Thyroid gland (tissue), 4 donors: ENCODE measurements at regions not wholly inside any gene's neighbourhood (a gene's known extent, or its start where the extent isn't known, plus 50 kb on each side); places are given as distances from the start of the nearest gene placed in this dataset.

Source experiments
- CTCF ChIP-seq, 6 experiments: fragments of 200-600 bp in 3 of 6; fragments of 450-650 bp in 3 of 6; sonication (generic) in 3 of 6; IDR thresholded peaks; one replicate each; pipeline ENCODE4 v1.5.1; 2016 to 2019; ENCODE audit warnings: antibody characterized with exemption in 6 of 6, mild to moderate bottlenecking in 2 of 6, inconsistent platforms in 1 of 6, moderate library complexity in 1 of 6
- POLR2A ChIP-seq, 2 donors: fragments of 450-650 bp; IDR thresholded peaks; one replicate each; pipeline ENCODE4 v1.6.1; 2017; ENCODE audit warnings: antibody characterized with exemption in 2 of 2, mild to moderate bottlenecking in 2 of 2, moderate library complexity in 1 of 2

GRCh38 chr2:212898011-212898410 is 253.4 kb downstream of the IKZF2 start:
- TF ChIP-seq CTCF (IDR thresholded peaks at IDR 0.05) (no peak), POLR2A (IDR thresholded peaks at IDR 0.05) (no peak)
